ENCODE measurements at regions not wholly inside any gene's neighbourhood (a gene's known extent, or its start where the extent isn't known, plus 50 kb on each side); places are given as distances from the start of the nearest gene placed in this dataset.

DNA sequence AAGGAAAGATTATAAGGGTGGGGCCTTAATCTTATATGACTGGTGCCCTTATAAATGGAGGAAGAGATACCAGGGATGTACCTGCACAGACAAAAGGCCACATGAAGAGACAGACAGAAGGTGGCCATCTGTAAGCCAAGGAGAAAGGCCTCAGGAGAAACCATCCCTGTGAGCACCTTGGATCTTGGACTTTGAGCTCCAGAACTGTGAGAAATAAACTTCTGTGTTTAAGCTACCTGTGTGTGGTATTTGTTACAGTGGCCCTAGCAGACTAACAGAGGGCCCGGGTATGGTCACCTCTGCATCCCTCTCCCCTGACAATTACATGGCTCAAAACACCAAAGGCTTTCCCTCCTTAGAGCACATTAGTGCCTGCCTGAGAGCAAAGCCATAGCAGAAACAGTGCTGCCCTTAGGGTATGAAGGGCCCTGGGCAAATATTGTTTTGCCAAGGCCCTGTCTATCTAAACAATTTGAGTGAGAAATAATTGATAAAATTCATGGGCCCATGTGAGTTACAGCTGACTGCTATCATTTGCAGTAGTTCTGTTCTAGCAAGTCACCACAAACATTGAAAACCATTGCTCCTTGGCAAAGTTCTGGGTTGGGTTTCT, 109.3 kb upstream of the MYCN start:
- TF ChIP-seq, protein P1, sequence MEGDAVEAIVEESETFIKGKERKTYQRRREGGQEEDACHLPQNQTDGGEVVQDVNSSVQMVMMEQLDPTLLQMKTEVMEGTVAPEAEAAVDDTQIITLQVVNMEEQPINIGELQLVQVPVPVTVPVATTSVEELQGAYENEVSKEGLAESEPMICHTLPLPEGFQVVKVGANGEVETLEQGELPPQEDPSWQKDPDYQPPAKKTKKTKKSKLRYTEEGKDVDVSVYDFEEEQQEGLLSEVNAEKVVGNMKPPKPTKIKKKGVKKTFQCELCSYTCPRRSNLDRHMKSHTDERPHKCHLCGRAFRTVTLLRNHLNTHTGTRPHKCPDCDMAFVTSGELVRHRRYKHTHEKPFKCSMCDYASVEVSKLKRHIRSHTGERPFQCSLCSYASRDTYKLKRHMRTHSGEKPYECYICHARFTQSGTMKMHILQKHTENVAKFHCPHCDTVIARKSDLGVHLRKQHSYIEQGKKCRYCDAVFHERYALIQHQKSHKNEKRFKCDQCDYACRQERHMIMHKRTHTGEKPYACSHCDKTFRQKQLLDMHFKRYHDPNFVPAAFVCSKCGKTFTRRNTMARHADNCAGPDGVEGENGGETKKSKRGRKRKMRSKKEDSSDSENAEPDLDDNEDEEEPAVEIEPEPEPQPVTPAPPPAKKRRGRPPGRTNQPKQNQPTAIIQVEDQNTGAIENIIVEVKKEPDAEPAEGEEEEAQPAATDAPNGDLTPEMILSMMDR (IDR thresholded peaks at IDR 0.05) = no peak

DNA sequence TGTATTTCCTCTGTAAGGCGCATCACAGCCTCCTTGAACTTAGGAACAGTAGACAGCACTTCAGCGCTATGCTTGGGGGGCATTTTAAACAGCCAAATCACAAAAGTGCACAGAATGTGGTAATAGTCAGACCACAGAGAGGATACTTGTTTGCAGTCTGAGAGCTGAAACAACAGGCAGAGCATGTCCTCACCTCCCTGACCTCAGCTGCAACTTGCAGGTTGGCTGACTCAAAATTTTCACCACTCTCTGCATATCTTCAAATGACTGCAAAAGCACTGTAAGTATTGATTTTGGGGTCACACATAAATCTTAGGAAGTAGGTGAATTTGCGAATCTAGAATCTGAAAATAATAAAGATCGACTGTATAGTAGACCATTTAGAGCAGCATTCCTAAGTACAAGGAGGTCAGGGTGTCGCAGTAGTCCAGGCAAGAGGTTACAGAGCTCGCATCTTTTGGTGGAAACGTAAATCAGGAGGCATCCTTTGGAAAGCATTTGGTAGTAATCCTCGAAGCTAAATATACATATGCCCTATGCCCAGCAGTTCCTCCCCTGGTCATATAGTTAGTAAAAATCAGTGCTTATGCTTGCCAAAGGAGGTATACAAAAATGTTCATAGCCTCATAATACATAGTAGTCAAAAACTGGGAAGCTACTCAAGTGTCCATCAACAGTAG, 108.2 kb upstream of the MYCN start:
- TF ChIP-seq, protein P1 (IDR thresholded peaks at IDR 0.05) = no peak

DNA sequence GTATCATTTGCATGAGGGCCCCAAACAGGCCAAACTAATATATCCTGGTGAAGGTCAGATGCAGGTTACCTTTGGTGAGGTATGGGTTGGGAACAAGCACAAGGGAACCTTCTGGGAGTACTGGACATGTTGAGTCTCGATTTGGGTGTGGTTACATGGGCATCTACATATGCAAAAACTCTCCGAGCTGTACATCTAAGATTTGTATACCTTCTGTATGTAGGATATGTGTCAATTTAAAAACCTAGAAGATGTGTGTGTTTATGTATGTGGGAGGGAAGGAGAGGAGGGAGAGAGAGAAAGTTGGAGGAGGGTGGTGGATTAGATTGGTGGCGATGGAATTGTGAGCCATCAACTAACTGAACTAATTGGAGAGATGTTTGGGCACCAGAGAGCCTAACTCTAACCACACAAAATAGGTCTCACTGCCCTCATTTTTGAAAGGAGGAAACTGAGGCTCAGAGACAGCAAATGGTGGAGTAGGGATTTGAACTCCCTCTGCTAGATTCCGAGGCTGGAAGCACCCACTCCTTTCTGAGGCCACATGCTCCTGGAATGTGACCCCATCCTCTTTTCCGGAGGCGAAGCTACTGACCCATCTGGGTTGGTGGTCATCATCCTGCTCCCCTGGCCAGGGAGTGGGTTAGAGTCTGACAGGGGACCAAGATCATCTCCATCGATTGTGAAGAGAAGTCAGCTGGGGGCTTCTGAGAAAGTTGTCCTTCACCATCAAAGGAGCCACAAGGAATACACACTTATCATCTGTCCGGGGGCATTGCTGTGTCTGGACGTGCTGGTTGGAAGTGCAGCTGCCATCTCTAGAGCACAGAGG, 107.3 kb upstream of the MYCN start:
- TF ChIP-seq, protein P1 (IDR thresholded peaks at IDR 0.05) = no peak

- TF ChIP-seq, protein P1 (IDR thresholded peaks at IDR 0.05) = no peak
Measured at GRCh38 chr2:15833731-15834130, 106.6 kb upstream of the MYCN start.

- TF ChIP-seq, protein P1 (IDR thresholded peaks at IDR 0.05) = no peak
Measured at GRCh38 chr2:15834381-15835031, 105.8 kb upstream of the MYCN start.

GRCh38 chr2:15835991-15836688, 104.2 kb upstream of the MYCN start:
- TF ChIP-seq, protein P1 (IDR thresholded peaks at IDR 0.05) = no peak

All from LNCAP (cell line).